ENCODE measurements at regions not wholly inside any gene's neighbourhood (a gene's known extent, or its start where the extent isn't known, plus 50 kb on each side); places are given as distances from the start of the nearest gene placed in this dataset.

GRCh38 chr5:1748271-1748670, 51.4 kb downstream of the MRPL36 start:
- ChIA-PET POLR2A (no interaction called here), CTCF (interaction anchor here (1.3 kb wide), 1 partner anchor 11 kb away, joined by 3 read pairs; no protein-coding TSS in a partner anchor)
- Mint-ChIP-seq H3K36me3 (no peaks in the 10 kb centered on the region), H3K27me3 (peaks cover 14% of the 10 kb centered on the region), H3K4me1 (ENCODE audit: low read depth) (no peaks in the 10 kb centered on the region), H3K27ac (no peak overlapping the region), H3K9me3 (no peaks in the 10 kb centered on the region), H3K4me3 (no peak overlapping the region)
- intact Hi-C loops (cut with micrococcal nuclease), result no loop called here
- DNase-seq, result no peak

DNA sequence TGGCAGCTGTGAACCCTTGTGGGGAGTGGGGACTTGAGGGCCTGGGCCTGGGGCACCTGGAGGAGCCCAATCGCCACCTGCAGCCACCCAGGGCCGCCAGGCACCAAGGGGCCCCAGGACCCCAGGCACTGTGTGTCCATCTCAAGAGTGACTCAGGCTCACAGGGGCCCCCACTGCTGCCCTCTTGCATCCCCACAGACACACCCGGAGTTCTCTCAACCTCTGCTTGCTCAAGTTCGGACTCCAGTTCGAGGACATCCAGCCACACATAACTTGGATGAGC, 51.9 kb downstream of the MRPL36 start:
- Mint-ChIP-seq H3K4me1 (ENCODE audit: low read depth) (no peaks in the 10 kb centered on the region), H3K4me3 (no peak overlapping the region), H3K36me3 (no peaks in the 10 kb centered on the region), H3K27me3 (peaks cover 16% of the 10 kb centered on the region), H3K9me3 (no peaks in the 10 kb centered on the region), H3K27ac (no peak overlapping the region)
- intact Hi-C loops (cut with micrococcal nuclease), result no loop called here
- POLR2A ChIA-PET, result no interaction called here
- CTCF ChIA-PET, result interaction anchor here (1.3 kb wide), 1 partner anchor 11 kb away, joined by 3 read pairs; no protein-coding TSS in a partner anchor
- no peak for DNase-seq

GRCh38 chr5:1747079-1747802, 52.4 kb downstream of the MRPL36 start:
- DNase-seq, result no peak
- H3K4me3 Mint-ChIP-seq, result no peak overlapping the region
- POLR2A ChIA-PET, result no interaction called here

GRCh38 chr5:1746371-1747078, 53.1 kb downstream of the MRPL36 start:
- peak; percentile 6 for DNase-seq
- peaks cover 4% of the 10 kb centered on the region for H3K9me3 Mint-ChIP-seq
- no peaks in the 10 kb centered on the region for H3K4me1 Mint-ChIP-seq (ENCODE audit: low read depth)
- peaks cover 22% of the 10 kb centered on the region for H3K27me3 Mint-ChIP-seq
- H3K27ac Mint-ChIP-seq, result no peak overlapping the region
- intact Hi-C loops (cut with micrococcal nuclease), result no loop called here
- CTCF ChIA-PET, result no interaction called here
- POLR2A ChIA-PET, result no interaction called here
- H3K36me3 Mint-ChIP-seq, result no peaks in the 10 kb centered on the region
- no peak overlapping the region for H3K4me3 Mint-ChIP-seq

More at GRCh38 chr5:1747079-1747802, 52.4 kb downstream of the MRPL36 start:
- CTCF ChIA-PET, result interaction anchor here (1.3 kb wide), 1 partner anchor 10 kb away, joined by 3 read pairs; no protein-coding TSS in a partner anchor
- Mint-ChIP-seq H3K4me1 (ENCODE audit: low read depth) (no peaks in the 10 kb centered on the region), H3K9me3 (peaks cover 2% of the 10 kb centered on the region), H3K27ac (no peak overlapping the region), H3K36me3 (no peaks in the 10 kb centered on the region), H3K27me3 (peaks cover 20% of the 10 kb centered on the region)
- intact Hi-C loops (cut with micrococcal nuclease), result no loop called here

- Mint-ChIP-seq H3K27ac (no peak overlapping the region), H3K36me3 (no peaks in the 10 kb centered on the region), H3K9me3 (peaks cover 4% of the 10 kb centered on the region), H3K4me3 (no peak overlapping the region), H3K27me3 (peaks cover 19% of the 10 kb centered on the region), H3K4me1 (ENCODE audit: low read depth) (no peaks in the 10 kb centered on the region)
- CTCF ChIA-PET, result no interaction called here
- POLR2A ChIA-PET, result no interaction called here
- peak; percentile 6 for DNase-seq
- intact Hi-C loops (cut with micrococcal nuclease), result no loop called here
Measured at GRCh38 chr5:1745796-1746370, 53.8 kb downstream of the MRPL36 start.

GRCh38 chr5:1745123-1745795, 54.4 kb downstream of the MRPL36 start:
- CTCF ChIA-PET, result no interaction called here
- peaks cover 4% of the 10 kb centered on the region for H3K9me3 Mint-ChIP-seq
- intact Hi-C loops (cut with micrococcal nuclease), result no loop called here
- H3K4me1 Mint-ChIP-seq (ENCODE audit: low read depth), result no peaks in the 10 kb centered on the region
- no peak overlapping the region for H3K27ac Mint-ChIP-seq
- no peak for DNase-seq
- H3K27me3 Mint-ChIP-seq, result peaks cover 22% of the 10 kb centered on the region
- no peak overlapping the region for H3K4me3 Mint-ChIP-seq
- POLR2A ChIA-PET, result no interaction called here
- H3K36me3 Mint-ChIP-seq, result no peaks in the 10 kb centered on the region

- peak; percentile 5 for DNase-seq
- Mint-ChIP-seq H3K27ac (no peak overlapping the region), H3K36me3 (no peaks in the 10 kb centered on the region), H3K4me1 (ENCODE audit: low read depth) (no peaks in the 10 kb centered on the region), H3K9me3 (peaks cover 9% of the 10 kb centered on the region), H3K4me3 (no peak overlapping the region), H3K27me3 (peaks cover 26% of the 10 kb centered on the region)
- POLR2A ChIA-PET, result no interaction called here
- CTCF ChIA-PET, result no interaction called here
- intact Hi-C loops (cut with micrococcal nuclease), result no loop called here
Measured at GRCh38 chr5:1744393-1745122, 55.1 kb downstream of the MRPL36 start.

DNA sequence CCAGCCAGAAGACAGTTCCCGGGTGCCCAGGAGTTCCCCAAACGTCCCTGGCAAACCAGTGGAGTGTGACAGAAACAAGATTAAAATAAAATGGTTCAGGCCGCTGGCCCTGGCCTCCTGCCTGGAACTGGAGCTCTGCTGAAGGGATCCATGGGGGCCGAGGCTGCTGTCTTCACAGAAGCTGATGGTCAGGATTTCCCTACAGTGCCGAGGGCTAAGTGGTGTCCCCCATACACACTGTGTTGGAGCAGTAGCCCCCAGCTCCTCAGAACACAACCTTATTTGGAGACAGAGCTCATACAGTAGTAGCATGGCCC, 55.9 kb downstream of the MRPL36 start:
- ChIA-PET POLR2A (no interaction called here), CTCF (no interaction called here)
- Mint-ChIP-seq H3K27me3 (peaks cover 28% of the 10 kb centered on the region), H3K4me3 (no peak overlapping the region), H3K36me3 (no peaks in the 10 kb centered on the region), H3K4me1 (ENCODE audit: low read depth) (no peaks in the 10 kb centered on the region), H3K27ac (no peak overlapping the region), H3K9me3 (peaks cover 9% of the 10 kb centered on the region)
- no peak for DNase-seq
- intact Hi-C loops (cut with micrococcal nuclease), result no loop called here

- CTCF ChIA-PET, result no interaction called here
Measured at GRCh38 chr5:1743061-1743768, 56.4 kb downstream of the MRPL36 start.

DNA sequence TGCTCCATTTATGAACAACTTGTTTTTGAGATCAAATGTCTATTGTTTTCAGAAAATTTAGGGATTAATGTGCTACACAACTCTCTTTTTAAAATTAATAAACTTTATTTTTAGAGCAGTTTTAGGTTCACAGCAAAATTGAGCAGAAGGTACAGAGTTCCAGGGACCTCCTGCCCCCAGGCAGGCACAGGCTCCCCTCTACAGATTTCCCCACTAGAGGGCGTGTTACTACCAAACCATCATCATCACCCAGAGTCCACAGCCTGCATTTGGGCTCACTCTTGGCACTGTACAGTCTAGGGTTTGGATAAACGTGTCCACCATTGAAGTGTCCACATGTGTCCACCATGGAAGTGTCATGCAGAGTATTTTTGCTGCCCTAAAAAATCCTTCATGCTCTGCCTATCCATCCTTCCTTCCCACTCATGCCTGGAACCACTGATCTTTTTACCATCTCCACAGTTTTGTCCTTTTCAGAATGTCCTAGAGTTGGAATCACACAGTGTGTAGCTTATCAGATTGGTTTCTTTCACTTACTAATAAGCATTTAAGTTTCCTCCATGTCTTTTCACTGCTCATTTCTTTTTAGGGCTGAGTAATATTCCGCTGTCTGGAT, 61.7 kb downstream of the MRPL36 start:
- POLR2A ChIA-PET, result no interaction called here
- intact Hi-C loops (cut with micrococcal nuclease), result loop anchor here (1.0 to 10.0 kb wide), 2 partner anchors 67 to 279 kb away; partner anchors contain the start of gene NDUFS6
- H3K4me1 Mint-ChIP-seq (ENCODE audit: low read depth), result no peaks in the 10 kb centered on the region
- CTCF ChIA-PET, result interaction anchor here (0.7 to 1.3 kb wide), 5 partner anchors 16 to 92 kb away, joined by 3 read pairs; no protein-coding TSS in a partner anchor
- H3K9me3 Mint-ChIP-seq, result peaks cover 9% of the 10 kb centered on the region
- DNase-seq, result peak; percentile 58
- peaks cover 22% of the 10 kb centered on the region for H3K27me3 Mint-ChIP-seq
- H3K36me3 Mint-ChIP-seq, result no peaks in the 10 kb centered on the region
- no peak overlapping the region for H3K27ac Mint-ChIP-seq
- no peak overlapping the region for H3K4me3 Mint-ChIP-seq

More at GRCh38 chr5:1743061-1743768, 56.4 kb downstream of the MRPL36 start:
- POLR2A ChIA-PET, result no interaction called here
- H3K9me3 Mint-ChIP-seq, result peaks cover 9% of the 10 kb centered on the region
- no peaks in the 10 kb centered on the region for H3K4me1 Mint-ChIP-seq (ENCODE audit: low read depth)
- no peak overlapping the region for H3K4me3 Mint-ChIP-seq
- peaks cover 30% of the 10 kb centered on the region for H3K27me3 Mint-ChIP-seq
- H3K36me3 Mint-ChIP-seq, result no peaks in the 10 kb centered on the region
- H3K27ac Mint-ChIP-seq, result no peak overlapping the region
- DNase-seq, result no peak
- intact Hi-C loops (cut with micrococcal nuclease), result no loop called here
